GM13976 (cell line): ENCODE measurements at regions not wholly inside any gene's neighbourhood (a gene's known extent, or its start where the extent isn't known, plus 50 kb on each side); places are given as distances from the start of the nearest gene placed in this dataset.
"Not testable (repeated sequence)": the region's sequence is repeated elsewhere in the genome, so short reads cannot be mapped to it uniquely, and the experiment has no call there.

Experiments used
- DNase-seq: peaks from one replicate; pipeline ENCODE4 v3.0.0; 2012; ENCODE audit warnings: low spot score
- CTCF ChIP-seq: IDR thresholded peaks from 2 replicates; pipeline ENCODE4 v1.5.1; 2012; ENCODE audit warnings: borderline replicate concordance, mild to moderate bottlenecking; ENCODE audit not compliant: insufficient read depth; ENCODE audit errors: extremely low read depth, missing control alignments, control extremely low read depth
- in situ Hi-C: fragments of 300-500 bp; cut with MboI; formaldehyde crosslinking; loops from one replicate; pipeline ENCODE4 v1.12.0; 2022; ENCODE audit warnings: low sequenced_read_pairs, mixed read lengths, inconsistent platforms; ENCODE audit not compliant: unreplicated experiment

- in situ Hi-C loops, result no loop called here
- no peak for DNase-seq
- TF ChIP-seq CTCF, result no peak
These were observed 1473.4 kb downstream of the SUCLG1 start for GRCh38 chr2:82985572-82986197.

GRCh38 chr2:82968358-82968757, 1490.7 kb downstream of the SUCLG1 start:
- in situ Hi-C loops, result no loop called here
- no peak for DNase-seq
- no peak for TF ChIP-seq CTCF

GRCh38 chr2:82964341-82964740, 1494.7 kb downstream of the SUCLG1 start:
- TF ChIP-seq CTCF, result no peak

GRCh38 chr2:82959727-82960126, 1499.4 kb downstream of the SUCLG1 start:
- DNase-seq, result no peak
- no peak for TF ChIP-seq CTCF
- in situ Hi-C loops, result no loop called here

More at GRCh38 chr2:82964341-82964740, 1494.7 kb downstream of the SUCLG1 start:
- in situ Hi-C loops, result no loop called here
- DNase-seq, result no peak

GRCh38 chr2:82954868-82955267, 1504.2 kb downstream of the SUCLG1 start:
- DNase-seq, result no peak
- in situ Hi-C loops, result no loop called here
- TF ChIP-seq CTCF, result no peak

- no peak for TF ChIP-seq CTCF
- no peak for DNase-seq
- in situ Hi-C loops, result no loop called here
These were observed 1519.9 kb downstream of the SUCLG1 start for GRCh38 chr2:82939211-82939610.

- DNase-seq, in situ Hi-C loops: not testable (repeated sequence)
These were observed 1520.7 kb downstream of the SUCLG1 start for GRCh38 chr2:82938321-82938845.
